ENCODE measurements at regions not wholly inside any gene's neighbourhood (a gene's known extent, or its start where the extent isn't known, plus 50 kb on each side); places are given as distances from the start of the nearest gene placed in this dataset.

DNA sequence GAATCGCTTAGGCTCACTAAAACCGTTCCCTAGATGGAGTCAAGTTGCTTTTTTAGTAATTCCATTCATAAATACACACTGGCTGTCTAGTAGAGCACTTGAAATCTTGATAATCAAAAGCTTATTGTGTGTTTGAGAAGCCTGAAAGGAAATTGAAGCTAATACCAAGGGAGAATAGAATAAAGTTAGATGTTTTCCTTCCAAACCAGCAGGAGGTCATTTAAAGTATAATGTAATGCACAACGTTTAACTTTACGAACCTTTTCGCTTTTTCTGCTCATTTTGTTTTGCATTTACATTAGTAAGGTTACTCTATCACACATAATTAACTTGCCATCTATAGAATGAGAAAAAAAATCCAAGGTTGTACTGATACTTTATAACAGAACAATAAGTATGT is 440.9 kb downstream of the NKX6-1 start:
- TF ChIP-seq GATA2 (IDR thresholded peaks at IDR 0.05; ENCODE audit: low read depth, low read length) (no peak), GATA3 (IDR thresholded peaks at IDR 0.05; ENCODE audit: low read depth, low read length) (no peak)

All from SH-SY5Y (cell line).